NCI-H226 (cell line): ENCODE measurements at regions not wholly inside any gene's neighbourhood (a gene's known extent, or its start where the extent isn't known, plus 50 kb on each side); places are given as distances from the start of the nearest gene placed in this dataset.

ENCODE experiments used
- DNase-seq: peaks from one replicate; pipeline ENCODE4 v3.0.0-alpha.2; 2015

GRCh38 chr19:28024920-28025319 is 1188.0 kb downstream of the UQCRFS1 start:
- no peak for DNase-seq

GRCh38 chr19:28023064-28023463 is 1189.9 kb downstream of the UQCRFS1 start:
- DNase-seq: peak; percentile 60

GRCh38 chr19:28022506-28022905 is 1190.4 kb downstream of the UQCRFS1 start:
- no peak for DNase-seq

- no peak for DNase-seq
These were observed 1191.4 kb downstream of the UQCRFS1 start for GRCh38 chr19:28021259-28022185.

GRCh38 chr19:28020619-28021258 is 1192.2 kb downstream of the UQCRFS1 start:
- DNase-seq: no peak

- DNase-seq: no peak
These were observed 1193.0 kb downstream of the UQCRFS1 start for GRCh38 chr19:28019901-28020300.

- no peak for DNase-seq
These were observed 1193.6 kb downstream of the UQCRFS1 start for GRCh38 chr19:28019371-28019770.

- DNase-seq: no peak
These were observed 1194.5 kb downstream of the UQCRFS1 start for GRCh38 chr19:28018499-28018898.

GRCh38 chr19:28014615-28015405 is 1198.1 kb downstream of the UQCRFS1 start:
- no peak for DNase-seq

GRCh38 chr19:28012361-28012760 is 1200.6 kb downstream of the UQCRFS1 start:
- no peak for DNase-seq

- DNase-seq: peak; percentile 72
These were observed 1202.3 kb downstream of the UQCRFS1 start for GRCh38 chr19:28010656-28011055.

- peak; percentile 68 for DNase-seq
These were observed 1203.3 kb downstream of the UQCRFS1 start for GRCh38 chr19:28009696-28010095.

- DNase-seq: no peak
These were observed 1204.3 kb downstream of the UQCRFS1 start for GRCh38 chr19:28008695-28009094.

- no peak for DNase-seq
These were observed 1209.4 kb downstream of the UQCRFS1 start for GRCh38 chr19:28003543-28003942.

GRCh38 chr19:27997069-27997468 is 1215.9 kb downstream of the UQCRFS1 start:
- no peak for DNase-seq

GRCh38 chr19:27993619-27994570 is 1219.1 kb downstream of the UQCRFS1 start:
- DNase-seq: no peak

GRCh38 chr19:27986299-27986698 is 1226.7 kb downstream of the UQCRFS1 start:
- no peak for DNase-seq

- DNase-seq: no peak
These were observed 1237.4 kb downstream of the UQCRFS1 start for GRCh38 chr19:27975419-27976005.

- DNase-seq: peak; percentile 31
These were observed 1238.9 kb downstream of the UQCRFS1 start for GRCh38 chr19:27974082-27974513.

GRCh38 chr19:27972291-27973040 is 1240.5 kb downstream of the UQCRFS1 start:
- peak; percentile 65 for DNase-seq

- no peak for DNase-seq
These were observed 1241.1 kb downstream of the UQCRFS1 start for GRCh38 chr19:27971869-27972268.
